ENCODE measurements at regions not wholly inside any gene's neighbourhood (a gene's known extent, or its start where the extent isn't known, plus 50 kb on each side); places are given as distances from the start of the nearest gene placed in this dataset.

DNA sequence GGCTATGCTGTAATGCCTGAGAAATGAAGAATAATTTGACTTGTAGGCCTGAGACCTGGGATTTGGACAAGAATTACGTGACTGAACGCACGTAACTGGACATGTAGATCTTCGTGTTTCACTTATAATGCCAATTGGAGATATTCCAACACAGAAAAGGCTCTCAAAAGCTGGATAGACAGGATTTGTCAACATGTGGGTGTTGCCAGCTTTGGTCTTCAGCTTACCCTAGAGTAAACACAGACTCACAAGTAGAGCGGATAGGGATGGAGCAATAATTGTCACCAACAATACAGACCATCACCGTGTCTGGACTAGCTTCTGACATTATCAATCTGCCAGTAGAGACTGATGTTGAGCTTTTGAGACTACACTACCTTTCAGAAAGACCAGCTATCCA is 1511.0 kb upstream of the ADGRL3 start:
- H3K4me1 ChIP-seq (ENCODE audit: insufficient read depth, low read length, poor library complexity, severe bottlenecking): no peaks in the 10 kb centered on the region
- ChIA-PET POLR2A (ENCODE audit: low non-redundant PET) (no interaction called here), CTCF (no interaction called here)
- H3K36me3 ChIP-seq (ENCODE audit: insufficient read depth, low read length, poor library complexity, severe bottlenecking): no peaks in the 10 kb centered on the region
- no TSS peak for BruUV-seq (replicated peaks)
- H3K27ac ChIP-seq (ENCODE audit: low read depth, low read length, poor library complexity, severe bottlenecking): no peak overlapping the region
- H3K4me3 ChIP-seq (ENCODE audit: low read depth, low read length, poor library complexity, severe bottlenecking): no peak overlapping the region
- DNase-seq (ENCODE audit: low spot score): no peak
- no peaks in the 10 kb centered on the region for H3K9me3 ChIP-seq (ENCODE audit: low read depth, low read length, poor library complexity, severe bottlenecking)
- no peak for TF ChIP-seq EZH2 (IDR thresholded peaks at IDR 0.05; ENCODE audit: borderline replicate concordance, low read depth, low read length, poor library complexity, severe bottlenecking)
- TF ChIP-seq, protein P1, sequence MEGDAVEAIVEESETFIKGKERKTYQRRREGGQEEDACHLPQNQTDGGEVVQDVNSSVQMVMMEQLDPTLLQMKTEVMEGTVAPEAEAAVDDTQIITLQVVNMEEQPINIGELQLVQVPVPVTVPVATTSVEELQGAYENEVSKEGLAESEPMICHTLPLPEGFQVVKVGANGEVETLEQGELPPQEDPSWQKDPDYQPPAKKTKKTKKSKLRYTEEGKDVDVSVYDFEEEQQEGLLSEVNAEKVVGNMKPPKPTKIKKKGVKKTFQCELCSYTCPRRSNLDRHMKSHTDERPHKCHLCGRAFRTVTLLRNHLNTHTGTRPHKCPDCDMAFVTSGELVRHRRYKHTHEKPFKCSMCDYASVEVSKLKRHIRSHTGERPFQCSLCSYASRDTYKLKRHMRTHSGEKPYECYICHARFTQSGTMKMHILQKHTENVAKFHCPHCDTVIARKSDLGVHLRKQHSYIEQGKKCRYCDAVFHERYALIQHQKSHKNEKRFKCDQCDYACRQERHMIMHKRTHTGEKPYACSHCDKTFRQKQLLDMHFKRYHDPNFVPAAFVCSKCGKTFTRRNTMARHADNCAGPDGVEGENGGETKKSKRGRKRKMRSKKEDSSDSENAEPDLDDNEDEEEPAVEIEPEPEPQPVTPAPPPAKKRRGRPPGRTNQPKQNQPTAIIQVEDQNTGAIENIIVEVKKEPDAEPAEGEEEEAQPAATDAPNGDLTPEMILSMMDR (conservative IDR thresholded peaks at IDR 0.05; ENCODE audit: low read depth, low read length): no peak
- H3K27me3 ChIP-seq (replicated peaks; ENCODE audit: insufficient read depth, low read depth, low read length, poor library complexity): no peaks in the 10 kb centered on the region
- intact Hi-C loops (cut with micrococcal nuclease; ENCODE audit: unreplicated experiment): no loop called here

DNA sequence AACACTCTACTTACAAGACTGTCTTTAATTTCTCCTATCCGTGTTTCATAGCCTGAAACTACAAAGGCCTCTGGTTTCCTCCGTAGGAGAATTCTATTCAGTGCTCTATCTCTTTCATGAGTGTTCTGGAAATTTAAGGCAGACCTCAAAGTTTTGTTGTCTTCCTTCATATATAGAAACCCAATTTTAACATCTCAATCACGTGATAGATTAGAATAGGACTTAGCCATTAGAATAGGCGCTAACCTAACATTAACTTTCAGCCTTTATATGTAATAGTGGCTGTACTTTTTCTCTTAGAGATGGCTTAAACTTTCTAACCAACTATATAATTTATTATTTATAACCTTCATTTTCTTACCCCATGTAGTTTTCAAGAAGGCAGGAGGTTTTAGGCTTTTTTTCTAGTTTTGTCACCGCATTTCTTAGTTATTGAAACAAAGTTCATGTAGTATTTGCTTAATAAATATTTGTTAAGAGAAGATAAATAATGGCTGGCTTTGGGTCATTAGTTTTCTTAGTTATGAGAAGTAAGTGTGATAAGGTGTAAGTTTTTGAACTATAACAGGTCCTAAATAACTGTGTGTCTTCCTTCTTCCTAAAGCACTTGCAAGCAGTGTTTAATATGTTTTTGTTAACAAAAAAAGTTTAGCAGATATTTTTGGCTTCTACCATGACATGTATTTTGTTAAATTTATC is 1504.6 kb upstream of the ADGRL3 start:
- ChIA-PET POLR2A (ENCODE audit: low non-redundant PET) (no interaction called here), CTCF (no interaction called here)
- intact Hi-C loops (cut with micrococcal nuclease; ENCODE audit: unreplicated experiment): no loop called here
- DNase-seq (ENCODE audit: low spot score): no peak
- no peaks in the 10 kb centered on the region for H3K36me3 ChIP-seq (ENCODE audit: insufficient read depth, low read length, poor library complexity, severe bottlenecking)
- TF ChIP-seq, protein P1 (conservative IDR thresholded peaks at IDR 0.05; ENCODE audit: low read depth, low read length): no peak
- no peak for TF ChIP-seq EZH2 (IDR thresholded peaks at IDR 0.05; ENCODE audit: borderline replicate concordance, low read depth, low read length, poor library complexity, severe bottlenecking)
- no peaks in the 10 kb centered on the region for H3K9me3 ChIP-seq (ENCODE audit: low read depth, low read length, poor library complexity, severe bottlenecking)
- no peak overlapping the region for H3K4me3 ChIP-seq (ENCODE audit: low read depth, low read length, poor library complexity, severe bottlenecking)
- H3K27me3 ChIP-seq (replicated peaks; ENCODE audit: insufficient read depth, low read depth, low read length, poor library complexity): no peaks in the 10 kb centered on the region
- no peak overlapping the region for H3K27ac ChIP-seq (ENCODE audit: low read depth, low read length, poor library complexity, severe bottlenecking)
- no peaks in the 10 kb centered on the region for H3K4me1 ChIP-seq (ENCODE audit: insufficient read depth, low read length, poor library complexity, severe bottlenecking)
- BruUV-seq (replicated peaks): no TSS peak

DNA sequence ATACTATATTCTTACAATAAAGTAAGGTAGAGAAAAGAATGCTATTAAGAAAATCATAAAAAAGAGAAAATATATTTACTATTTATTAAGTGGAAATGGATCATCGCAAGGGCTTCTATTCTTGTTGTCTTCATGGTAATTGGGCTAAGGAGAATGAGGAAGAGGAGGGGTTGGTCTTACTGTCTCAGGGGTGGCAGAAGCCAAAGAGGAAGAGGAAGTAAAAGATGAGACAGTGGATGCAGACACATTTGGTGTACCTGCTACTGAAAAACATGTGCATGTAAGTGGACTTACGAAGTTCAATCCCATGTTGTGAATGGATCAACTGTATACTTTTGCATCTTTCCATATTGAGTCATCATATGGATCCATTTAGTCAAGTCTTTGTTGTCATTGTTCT is 1502.1 kb upstream of the ADGRL3 start:
- CTCF ChIA-PET: no interaction called here
- Histone ChIP-seq H3K9me3 (ENCODE audit: low read depth, low read length, poor library complexity, severe bottlenecking) (no peaks in the 10 kb centered on the region), H3K36me3 (ENCODE audit: insufficient read depth, low read length, poor library complexity, severe bottlenecking) (no peaks in the 10 kb centered on the region), H3K27ac (ENCODE audit: low read depth, low read length, poor library complexity, severe bottlenecking) (no peak overlapping the region), H3K4me1 (ENCODE audit: insufficient read depth, low read length, poor library complexity, severe bottlenecking) (no peaks in the 10 kb centered on the region), H3K4me3 (ENCODE audit: low read depth, low read length, poor library complexity, severe bottlenecking) (no peak overlapping the region), H3K27me3 (replicated peaks; ENCODE audit: insufficient read depth, low read depth, low read length, poor library complexity) (no peaks in the 10 kb centered on the region)
- POLR2A ChIA-PET (ENCODE audit: low non-redundant PET): no interaction called here
- TF ChIP-seq, protein P1 (conservative IDR thresholded peaks at IDR 0.05; ENCODE audit: low read depth, low read length): no peak
- TF ChIP-seq EZH2 (IDR thresholded peaks at IDR 0.05; ENCODE audit: borderline replicate concordance, low read depth, low read length, poor library complexity, severe bottlenecking): no peak
- intact Hi-C loops (cut with micrococcal nuclease; ENCODE audit: unreplicated experiment): no loop called here
- DNase-seq (ENCODE audit: low spot score): no peak
- BruUV-seq (replicated peaks): no TSS peak
